Natural killer cell (primary cell): ENCODE measurements at regions not wholly inside any gene's neighbourhood (a gene's known extent, or its start where the extent isn't known, plus 50 kb on each side); places are given as distances from the start of the nearest gene placed in this dataset.

Source experiments
- ATAC-seq, 3 donors: fragments of 150-1000 bp in 2 of 3; fragments of 200-7000 bp in 1 of 3; cut with Tn5 transposase; 1 replicate in 1 of 3; 2 replicates in 2 of 3; pipeline ENCODE4 v1.10.0; 2021; ENCODE audit warnings: mild to moderate bottlenecking in 2 of 3, moderate library complexity in 2 of 3
- DNase-seq, 2 donors: peaks; one replicate each; pipeline versions ENCODE4 v3.0.0 to v3.0.0-alpha.2; 2013 to 2021; ENCODE audit warnings: mixed read lengths in 1 of 2
- H3K27ac ChIP-seq: one replicate; pipeline ENCODE4 v1.5.1; 2013; ENCODE audit warnings: mild to moderate bottlenecking, low read length
- H3K27me3 ChIP-seq: one replicate; pipeline ENCODE4 v1.6.1; 2013; ENCODE audit warnings: low read length; ENCODE audit not compliant: control insufficient read depth, insufficient read depth
- H3K36me3 ChIP-seq: one replicate; pipeline ENCODE4 v1.6.1; 2013; ENCODE audit warnings: low read length; ENCODE audit not compliant: control insufficient read depth, insufficient read depth
- H3K4me1 ChIP-seq: one replicate; pipeline ENCODE4 v1.6.1; 2013; ENCODE audit warnings: low read length; ENCODE audit not compliant: control insufficient read depth, insufficient read depth
- H3K4me3 ChIP-seq: one replicate; pipeline ENCODE4 v1.5.1; 2013; ENCODE audit warnings: low read length
- H3K9me3 ChIP-seq: one replicate; pipeline ENCODE4 v1.6.1; 2013; ENCODE audit warnings: low read length; ENCODE audit not compliant: control insufficient read depth, insufficient read depth
- H3K27ac Mint-ChIP-seq, 2 donors: one replicate each; pipeline ENCODE4 v1.8.0; 2022; ENCODE audit warnings: mild to moderate bottlenecking in 2 of 2, mixed read lengths in 2 of 2, moderate library complexity in 1 of 2
- H3K27me3 Mint-ChIP-seq, 2 donors: one replicate each; pipeline ENCODE4 v1.8.0; 2022; ENCODE audit warnings: low read depth in 2 of 2, mixed read lengths in 2 of 2
- H3K36me3 Mint-ChIP-seq: one replicate; pipeline ENCODE4 v1.8.0; 2022; ENCODE audit warnings: mixed read lengths
- H3K4me1 Mint-ChIP-seq, 2 donors: one replicate each; pipeline ENCODE4 v1.8.0; 2022; ENCODE audit warnings: mixed read lengths in 2 of 2
- H3K4me3 Mint-ChIP-seq: one replicate; pipeline ENCODE4 v1.8.0; 2022; ENCODE audit warnings: mild to moderate bottlenecking, moderate library complexity, mixed read lengths
- H3K9me3 Mint-ChIP-seq, 2 donors: one replicate each; pipeline ENCODE4 v1.8.0; 2022; ENCODE audit warnings: mixed read lengths in 2 of 2
- CTCF ChIP-seq: fragments of 200-600 bp; IDR thresholded peaks from one replicate; pipeline ENCODE4 v1.8.0; 2022; ENCODE audit warnings: antibody characterized with exemption
- WGBS: methylation state at CpG from one replicate; pipeline ENCODE4 v1.1.7; 2013; ENCODE audit warnings: missing lambda C conversion rate; ENCODE audit not compliant: insufficient coverage; 5-methylcytosine and 5-hydroxymethylcytosine counted together
- intact Hi-C: fragments of 100-400 bp; cut with micrococcal nuclease; formaldehyde crosslinking; loops from one replicate; pipeline ENCODE4 v1.14.2; 2022

DNA sequence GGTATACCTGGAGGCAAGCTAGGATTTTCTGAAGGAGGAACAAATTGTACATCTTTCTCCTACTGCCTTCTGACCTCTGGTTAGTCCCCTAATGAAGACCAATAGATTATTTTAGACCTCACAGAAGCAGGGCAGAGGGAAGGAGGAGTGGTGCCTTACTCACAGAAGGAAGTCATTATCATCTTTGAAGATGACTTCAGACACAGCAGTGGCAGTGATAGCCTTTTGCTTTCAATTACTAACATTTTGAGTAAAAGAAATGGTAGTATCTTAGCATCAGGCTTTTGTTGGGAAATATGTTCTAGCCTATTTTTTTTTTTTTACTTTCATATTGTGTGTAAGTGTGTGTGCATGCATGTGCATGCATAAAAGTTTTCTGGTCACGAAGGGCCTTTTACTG, 164.2 kb upstream of the PLN start:
- H3K27ac ChIP-seq, result no peak overlapping the region
- no peak for ATAC-seq

GRCh38 chr6:118386975-118387374, 161.1 kb upstream of the PLN start:
- Histone ChIP-seq H3K36me3 (no peaks in the 10 kb centered on the region), H3K4me1 (no peaks in the 10 kb centered on the region), H3K27ac (no peak overlapping the region), H3K9me3 (no peaks in the 10 kb centered on the region), H3K27me3 (no peaks in the 10 kb centered on the region), H3K4me3 (no peak overlapping the region)
- no peaks in the 10 kb centered on the region for H3K9me3 Mint-ChIP-seq
- H3K4me1 Mint-ChIP-seq, result no peaks in the 10 kb centered on the region
- no CpG with 5 or more reads among the region's 1 CpG for WGBS
- ATAC-seq, result no peak
- H3K27ac Mint-ChIP-seq, result no peak overlapping the region
- intact Hi-C loops, result no loop called here
- no peak for TF ChIP-seq CTCF
- no peak for DNase-seq
- no peaks in the 10 kb centered on the region for H3K36me3 Mint-ChIP-seq
- peaks cover 0 to 8% of the 10 kb centered on the region in 2 donors for H3K27me3 Mint-ChIP-seq
- H3K4me3 Mint-ChIP-seq, result no peak overlapping the region

More for the DNA sequence above, 164.2 kb upstream of the PLN start:
- no peaks in the 10 kb centered on the region for H3K4me1 ChIP-seq
- no peak for TF ChIP-seq CTCF
- WGBS, result 100% methylated on average over 1 of the region's 1 CpG
- H3K27me3 ChIP-seq, result no peaks in the 10 kb centered on the region
- Mint-ChIP-seq H3K4me3 (no peak overlapping the region), H3K9me3 (no peaks in the 10 kb centered on the region), H3K27me3 (peaks cover 0 to 4% of the 10 kb centered on the region in 2 donors), H3K4me1 (no peaks in the 10 kb centered on the region), H3K36me3 (peaks cover 6% of the 10 kb centered on the region), H3K27ac (no peak overlapping the region)
- DNase-seq, result no peak
- H3K36me3 ChIP-seq, result no peaks in the 10 kb centered on the region
- intact Hi-C loops, result no loop called here
- no peak overlapping the region for H3K4me3 ChIP-seq
- H3K9me3 ChIP-seq, result no peaks in the 10 kb centered on the region

DNA sequence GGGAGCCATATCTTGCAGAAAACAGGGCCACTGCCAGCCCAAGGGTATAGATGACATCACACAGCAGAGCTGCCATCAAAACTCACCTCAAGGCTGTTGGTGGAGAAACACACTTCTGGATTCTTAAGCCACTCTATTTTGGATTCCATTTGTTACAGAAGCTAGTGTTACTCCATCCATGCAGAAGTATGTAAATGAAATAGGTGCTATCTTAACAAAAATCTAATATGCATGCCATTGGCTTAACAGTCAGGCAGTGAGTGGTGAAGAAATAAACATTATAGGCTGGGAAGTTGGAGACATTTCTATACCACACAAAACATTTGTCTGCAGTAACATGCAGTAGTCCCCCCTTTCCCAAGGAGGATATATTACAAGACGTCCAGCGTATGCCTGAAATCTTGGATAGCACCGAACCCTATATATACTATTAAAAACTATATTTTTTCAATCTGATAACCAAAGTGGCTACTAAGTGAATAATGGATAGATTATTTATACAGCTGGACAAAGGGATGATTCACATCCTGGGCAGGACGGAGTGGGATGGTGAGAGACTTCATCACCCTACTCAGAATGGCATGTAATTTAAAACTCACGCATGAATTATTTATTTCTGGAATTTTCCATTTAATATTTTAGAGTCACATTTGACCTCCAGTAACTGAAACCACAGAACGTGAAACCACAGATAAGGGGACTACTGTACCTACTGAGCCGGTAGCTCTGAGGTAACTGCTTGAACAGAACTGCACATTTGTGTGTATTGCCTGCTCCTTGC, 160.0 kb upstream of the PLN start:
- no peak for TF ChIP-seq CTCF
- H3K27me3 Mint-ChIP-seq, result peaks cover 0 to 8% of the 10 kb centered on the region in 2 donors
- H3K27me3 ChIP-seq, result no peaks in the 10 kb centered on the region
- no peaks in the 10 kb centered on the region for H3K4me1 Mint-ChIP-seq
- H3K27ac Mint-ChIP-seq, result no peak overlapping the region
- H3K9me3 Mint-ChIP-seq, result no peaks in the 10 kb centered on the region
- no peak for ATAC-seq
- H3K27ac ChIP-seq, result no peak overlapping the region
- no peaks in the 10 kb centered on the region for H3K9me3 ChIP-seq
- intact Hi-C loops, result no loop called here
- H3K36me3 ChIP-seq, result no peaks in the 10 kb centered on the region
- H3K36me3 Mint-ChIP-seq, result no peaks in the 10 kb centered on the region
- no peak for DNase-seq
- WGBS, result 67% methylated on average over 4 of the region's 7 CpGs
- no peak overlapping the region for H3K4me3 Mint-ChIP-seq
- H3K4me1 ChIP-seq, result no peaks in the 10 kb centered on the region
- H3K4me3 ChIP-seq, result no peak overlapping the region

GRCh38 chr6:118391086-118391485, 157.0 kb upstream of the PLN start:
- no peaks in the 10 kb centered on the region for H3K4me1 Mint-ChIP-seq
- no peaks in the 10 kb centered on the region for H3K36me3 ChIP-seq
- no peak overlapping the region for H3K4me3 Mint-ChIP-seq
- DNase-seq, result no peak
- H3K9me3 ChIP-seq, result no peaks in the 10 kb centered on the region
- no peaks in the 10 kb centered on the region for H3K9me3 Mint-ChIP-seq
- no peak for ATAC-seq
- H3K27me3 Mint-ChIP-seq, result peaks cover 0 to 8% of the 10 kb centered on the region in 2 donors
- H3K36me3 Mint-ChIP-seq, result no peaks in the 10 kb centered on the region
- no peaks in the 10 kb centered on the region for H3K4me1 ChIP-seq
- 95% methylated on average over 7 of the region's 7 CpGs for WGBS
- no peak overlapping the region for H3K27ac Mint-ChIP-seq
- TF ChIP-seq CTCF, result no peak
- no peaks in the 10 kb centered on the region for H3K27me3 ChIP-seq
- H3K4me3 ChIP-seq, result no peak overlapping the region
- intact Hi-C loops, result no loop called here
- H3K27ac ChIP-seq, result no peak overlapping the region
